ENCODE measurements at regions not wholly inside any gene's neighbourhood (a gene's known extent, or its start where the extent isn't known, plus 50 kb on each side); places are given as distances from the start of the nearest gene placed in this dataset.

- Histone ChIP-seq H4K91ac (ENCODE audit: low read length) (no peak overlapping the region), H3K9me3 (ENCODE audit: control insufficient read depth, low read length) (no peaks in the 10 kb centered on the region), H3K27me3 (ENCODE audit: control insufficient read depth in 1 of 2, insufficient read depth in 1 of 2, low read length in 2 of 2) (peaks cover 27 to 32% of the 10 kb centered on the region in 2 experiments), H2AK5ac (ENCODE audit: low read length, severe bottlenecking) (no peak overlapping the region), H2AFZ (ENCODE audit: low read depth, low read length) (no peak overlapping the region), H2BK15ac (ENCODE audit: low read depth, poor library complexity, severe bottlenecking) (no peak overlapping the region), H3K79me1 (replicated peaks; ENCODE audit: low read length, poor library complexity, severe bottlenecking) (no peaks in the 10 kb centered on the region), H4K8ac (ENCODE audit: low read length) (no peak overlapping the region), H3K27ac (ENCODE audit: low read length, poor library complexity, severe bottlenecking) (no peak overlapping the region), H3K4me3 (ENCODE audit: insufficient read depth in 1 of 2, low read depth in 1 of 2, low read length in 2 of 2) (no peak overlapping the region), H3K14ac (ENCODE audit: low read length in 2 of 2) (no peak overlapping the region), H3K4me2 (ENCODE audit: low read length, poor library complexity, severe bottlenecking) (no peak overlapping the region), H3K23ac (ENCODE audit: low read length in 2 of 2) (no peak overlapping the region), H3K36me3 (ENCODE audit: control insufficient read depth in 1 of 2, insufficient read depth in 2 of 2, low read depth in 1 of 2, low read length in 2 of 2) (no peaks in the 10 kb centered on the region), H3K9ac (ENCODE audit: low read length) (no peak overlapping the region), H3K4ac (ENCODE audit: low read depth in 1 of 2, low read length in 2 of 2) (no peak overlapping the region), H2BK5ac (ENCODE audit: low read depth, low read length, poor library complexity, severe bottlenecking) (no peak overlapping the region), H3K4me1 (ENCODE audit: control insufficient read depth, insufficient read depth, low read depth, low read length) (no peaks in the 10 kb centered on the region), H2BK120ac (ENCODE audit: low read depth, low read length) (no peak overlapping the region), H3K18ac (ENCODE audit: low read depth in 1 of 2, low read length in 2 of 2) (no peak overlapping the region), H2BK12ac (ENCODE audit: low read length in 2 of 2) (no peak overlapping the region)
- DNase-seq, result no peak
- WGBS, result 74% methylated on average over 4 of the region's 5 CpGs
Observed at GRCh38 chr1:116203181-116203723, 92.1 kb downstream of the MAB21L3 start.

DNA sequence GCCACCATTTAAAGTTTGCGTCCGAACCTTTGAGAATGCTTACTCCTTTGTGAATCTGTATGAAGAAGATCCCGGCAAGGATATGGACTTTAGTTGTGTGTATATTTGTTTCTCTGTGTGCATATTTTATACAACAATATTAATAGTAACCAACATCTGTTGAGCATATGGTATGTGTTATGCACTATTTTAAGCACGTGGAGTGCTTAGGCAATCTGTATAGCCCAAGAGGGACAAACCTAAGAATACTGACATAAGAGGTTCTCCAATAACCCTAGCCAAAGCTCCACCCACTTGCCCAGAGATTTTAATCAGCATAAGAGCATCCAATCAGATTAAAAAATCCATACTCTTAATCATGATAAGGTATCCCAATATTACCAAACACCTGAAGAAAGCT, 92.7 kb downstream of the MAB21L3 start:
- H3K4me1 ChIP-seq (ENCODE audit: control insufficient read depth, insufficient read depth, low read depth, low read length), result no peaks in the 10 kb centered on the region
- no peak overlapping the region for H3K4ac ChIP-seq (ENCODE audit: low read depth in 1 of 2, low read length in 2 of 2)
- no peak for DNase-seq
- no peak overlapping the region for H3K23ac ChIP-seq (ENCODE audit: low read length in 2 of 2)
- H3K9me3 ChIP-seq (ENCODE audit: control insufficient read depth, low read length), result no peaks in the 10 kb centered on the region
- H3K18ac ChIP-seq (ENCODE audit: low read depth in 1 of 2, low read length in 2 of 2), result no peak overlapping the region
- no peak overlapping the region for H4K91ac ChIP-seq (ENCODE audit: low read length)
- H2BK15ac ChIP-seq (ENCODE audit: low read depth, poor library complexity, severe bottlenecking), result no peak overlapping the region
- peaks cover 31 to 33% of the 10 kb centered on the region in 2 experiments for H3K27me3 ChIP-seq (ENCODE audit: control insufficient read depth in 1 of 2, insufficient read depth in 1 of 2, low read length in 2 of 2)
- H2AK5ac ChIP-seq (ENCODE audit: low read length, severe bottlenecking), result no peak overlapping the region
- H4K8ac ChIP-seq (ENCODE audit: low read length), result no peak overlapping the region
- H3K14ac ChIP-seq (ENCODE audit: low read length in 2 of 2), result no peak overlapping the region
- no peak overlapping the region for H3K9ac ChIP-seq (ENCODE audit: low read length)
- no peak overlapping the region for H2BK5ac ChIP-seq (ENCODE audit: low read depth, low read length, poor library complexity, severe bottlenecking)
- no peak overlapping the region for H2BK120ac ChIP-seq (ENCODE audit: low read depth, low read length)
- no peak overlapping the region for H2AFZ ChIP-seq (ENCODE audit: low read depth, low read length)
- WGBS, result 100% methylated on average over 3 of the region's 4 CpGs
- no peak overlapping the region for H3K4me2 ChIP-seq (ENCODE audit: low read length, poor library complexity, severe bottlenecking)
- H3K79me1 ChIP-seq (replicated peaks; ENCODE audit: low read length, poor library complexity, severe bottlenecking), result no peaks in the 10 kb centered on the region
- H3K4me3 ChIP-seq (ENCODE audit: insufficient read depth in 1 of 2, low read depth in 1 of 2, low read length in 2 of 2), result no peak overlapping the region
- no peak overlapping the region for H3K27ac ChIP-seq (ENCODE audit: low read length, poor library complexity, severe bottlenecking)
- H2BK12ac ChIP-seq (ENCODE audit: low read length in 2 of 2), result no peak overlapping the region
- no peaks in the 10 kb centered on the region for H3K36me3 ChIP-seq (ENCODE audit: control insufficient read depth in 1 of 2, insufficient read depth in 2 of 2, low read depth in 1 of 2, low read length in 2 of 2)

DNA sequence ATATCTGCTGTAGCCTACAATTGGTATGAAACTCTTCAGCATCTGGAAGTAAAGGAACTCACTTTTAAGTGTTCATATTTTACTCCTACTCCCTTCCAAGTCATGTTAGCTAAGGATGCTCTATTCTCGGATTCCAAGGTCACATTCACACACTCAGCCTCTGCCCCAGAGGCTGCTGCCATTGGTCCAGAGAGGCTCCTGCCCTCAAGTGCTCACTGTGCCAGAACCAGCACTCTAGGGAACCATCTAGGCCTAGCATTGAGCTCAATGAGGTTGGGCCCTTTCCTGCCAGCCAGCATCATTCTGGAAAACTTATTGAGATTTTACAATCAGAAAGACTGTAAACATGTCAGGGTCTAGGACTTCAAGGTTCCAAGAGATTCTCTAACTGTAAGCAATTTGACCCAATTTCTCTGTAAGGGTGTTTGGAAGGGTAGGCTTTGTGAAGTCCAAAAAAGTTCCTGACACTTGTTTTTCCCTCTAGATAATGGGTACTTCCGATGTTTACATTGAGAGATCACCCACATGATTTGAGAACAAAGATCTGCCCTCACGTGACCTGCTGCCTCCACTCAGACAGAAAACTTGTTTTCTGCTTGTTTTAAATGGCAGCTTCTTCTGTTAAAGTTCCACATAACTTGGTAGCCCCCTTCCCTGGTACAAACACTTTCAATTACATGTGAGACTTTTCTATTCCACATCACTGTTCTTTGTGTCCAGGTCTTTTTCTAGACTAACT, 94.9 kb downstream of the MAB21L3 start:
- Histone ChIP-seq H3K18ac (ENCODE audit: low read depth in 1 of 2, low read length in 2 of 2) (no peak overlapping the region), H3K27ac (ENCODE audit: low read length, poor library complexity, severe bottlenecking) (no peak overlapping the region), H2AFZ (ENCODE audit: low read depth, low read length) (no peak overlapping the region), H3K23ac (ENCODE audit: low read length in 2 of 2) (no peak overlapping the region), H3K79me1 (replicated peaks; ENCODE audit: low read length, poor library complexity, severe bottlenecking) (no peaks in the 10 kb centered on the region), H3K27me3 (ENCODE audit: control insufficient read depth in 1 of 2, insufficient read depth in 1 of 2, low read length in 2 of 2) (peaks cover 15 to 32% of the 10 kb centered on the region in 2 experiments), H4K91ac (ENCODE audit: low read length) (no peak overlapping the region), H3K14ac (ENCODE audit: low read length in 2 of 2) (peak overlapping the region in 1 of 2 experiments; percentile 11), H4K8ac (ENCODE audit: low read length) (no peak overlapping the region), H3K4ac (ENCODE audit: low read depth in 1 of 2, low read length in 2 of 2) (no peak overlapping the region), H2AK5ac (ENCODE audit: low read length, severe bottlenecking) (no peak overlapping the region), H3K9ac (ENCODE audit: low read length) (no peak overlapping the region), H3K4me2 (ENCODE audit: low read length, poor library complexity, severe bottlenecking) (no peak overlapping the region), H2BK15ac (ENCODE audit: low read depth, poor library complexity, severe bottlenecking) (no peak overlapping the region), H2BK120ac (ENCODE audit: low read depth, low read length) (no peak overlapping the region), H3K36me3 (ENCODE audit: control insufficient read depth in 1 of 2, insufficient read depth in 2 of 2, low read depth in 1 of 2, low read length in 2 of 2) (no peaks in the 10 kb centered on the region), H3K4me3 (ENCODE audit: insufficient read depth in 1 of 2, low read depth in 1 of 2, low read length in 2 of 2) (no peak overlapping the region), H2BK12ac (ENCODE audit: low read length in 2 of 2) (no peak overlapping the region), H3K9me3 (ENCODE audit: control insufficient read depth, low read length) (no peaks in the 10 kb centered on the region), H3K4me1 (ENCODE audit: control insufficient read depth, insufficient read depth, low read depth, low read length) (no peaks in the 10 kb centered on the region), H2BK5ac (ENCODE audit: low read depth, low read length, poor library complexity, severe bottlenecking) (no peak overlapping the region)
- DNase-seq, result no peak
- 78% methylated on average over 3 of the region's 3 CpGs for WGBS

DNA sequence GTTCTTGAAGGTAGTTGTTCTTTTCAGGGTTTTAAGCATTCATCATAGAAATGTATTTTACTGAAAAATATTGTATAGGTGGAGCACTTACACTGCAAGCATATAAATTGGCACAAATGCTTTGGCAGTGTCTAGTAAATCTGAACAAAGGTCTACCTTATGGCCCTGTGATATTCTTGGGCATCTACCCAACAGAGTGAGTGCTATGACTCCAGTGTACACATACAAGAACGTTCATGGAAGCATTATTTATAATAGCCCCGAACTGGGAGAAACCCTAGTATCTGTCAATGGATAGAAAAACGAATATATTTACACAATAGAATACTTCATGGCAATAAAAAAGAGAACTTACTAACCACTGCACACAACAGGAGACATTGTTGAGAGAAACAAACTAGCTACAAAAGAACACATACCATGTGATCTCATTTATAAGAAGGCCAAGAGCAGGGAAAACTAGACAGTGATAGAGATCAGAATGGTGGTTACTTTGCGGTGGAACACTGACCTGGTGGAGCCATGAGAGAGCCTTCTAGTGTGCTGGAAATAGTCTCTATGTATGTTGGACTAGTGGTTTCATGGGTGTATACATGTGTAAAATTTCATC, 96.0 kb downstream of the MAB21L3 start:
- no peak overlapping the region for H2BK15ac ChIP-seq (ENCODE audit: low read depth, poor library complexity, severe bottlenecking)
- peaks cover 16 to 26% of the 10 kb centered on the region in 2 experiments for H3K27me3 ChIP-seq (ENCODE audit: control insufficient read depth in 1 of 2, insufficient read depth in 1 of 2, low read length in 2 of 2)
- no peak overlapping the region for H2BK5ac ChIP-seq (ENCODE audit: low read depth, low read length, poor library complexity, severe bottlenecking)
- no peaks in the 10 kb centered on the region for H3K36me3 ChIP-seq (ENCODE audit: control insufficient read depth in 1 of 2, insufficient read depth in 2 of 2, low read depth in 1 of 2, low read length in 2 of 2)
- no peak overlapping the region for H3K23ac ChIP-seq (ENCODE audit: low read length in 2 of 2)
- no peak overlapping the region for H3K4me3 ChIP-seq (ENCODE audit: insufficient read depth in 1 of 2, low read depth in 1 of 2, low read length in 2 of 2)
- no peak overlapping the region for H3K27ac ChIP-seq (ENCODE audit: low read length, poor library complexity, severe bottlenecking)
- H3K9me3 ChIP-seq (ENCODE audit: control insufficient read depth, low read length), result no peaks in the 10 kb centered on the region
- H2BK120ac ChIP-seq (ENCODE audit: low read depth, low read length), result no peak overlapping the region
- H4K8ac ChIP-seq (ENCODE audit: low read length), result no peak overlapping the region
- no peak overlapping the region for H3K9ac ChIP-seq (ENCODE audit: low read length)
- no peaks in the 10 kb centered on the region for H3K79me1 ChIP-seq (replicated peaks; ENCODE audit: low read length, poor library complexity, severe bottlenecking)
- WGBS, result 83% methylated on average over 1 of the region's 4 CpGs
- H3K4ac ChIP-seq (ENCODE audit: low read depth in 1 of 2, low read length in 2 of 2), result no peak overlapping the region
- no peaks in the 10 kb centered on the region for H3K4me1 ChIP-seq (ENCODE audit: control insufficient read depth, insufficient read depth, low read depth, low read length)
- H2AFZ ChIP-seq (ENCODE audit: low read depth, low read length), result no peak overlapping the region
- H3K4me2 ChIP-seq (ENCODE audit: low read length, poor library complexity, severe bottlenecking), result no peak overlapping the region
- no peak overlapping the region for H3K14ac ChIP-seq (ENCODE audit: low read length in 2 of 2)
- H4K91ac ChIP-seq (ENCODE audit: low read length), result no peak overlapping the region
- no peak overlapping the region for H2BK12ac ChIP-seq (ENCODE audit: low read length in 2 of 2)
- H3K18ac ChIP-seq (ENCODE audit: low read depth in 1 of 2, low read length in 2 of 2), result no peak overlapping the region
- DNase-seq, result no peak
- H2AK5ac ChIP-seq (ENCODE audit: low read length, severe bottlenecking), result no peak overlapping the region

Data from mesenchymal stem cell (in vitro differentiated cells and primary cell).